ENCODE measurements at regions not wholly inside any gene's neighbourhood (a gene's known extent, or its start where the extent isn't known, plus 50 kb on each side); places are given as distances from the start of the nearest gene placed in this dataset.
A peak's percentile ranks its signal among the peaks of the same experiment; 100 is the strongest.
"Not testable (repeated sequence)": the region's sequence is repeated elsewhere in the genome, so short reads cannot be mapped to it uniquely, and the experiment has no call there.

- DNase-seq: not testable (repeated sequence)
Measured at GRCh38 chr2:176951218-176951617, 261.4 kb upstream of the HNRNPA3 start.

DNA sequence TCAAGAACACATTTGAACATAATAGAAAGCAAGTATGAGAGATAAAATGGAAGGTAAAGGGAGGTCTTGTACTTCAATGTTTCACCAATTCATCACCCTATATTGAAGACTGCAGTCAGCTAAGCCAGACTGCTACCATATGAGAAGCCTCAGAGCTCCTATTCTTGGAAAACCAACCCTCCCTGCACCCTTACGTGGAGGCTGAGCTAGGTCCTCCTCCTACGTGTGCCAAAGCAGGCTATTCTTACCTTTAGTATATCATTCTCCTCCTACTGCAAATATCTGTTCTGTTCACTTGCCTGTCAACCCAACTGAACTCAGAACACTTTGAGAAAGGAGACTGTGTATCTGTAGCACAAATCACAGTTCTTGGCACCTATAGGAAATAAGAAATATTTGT, 255.8 kb upstream of the HNRNPA3 start:
- no peak for DNase-seq

- peak; percentile 71 for DNase-seq
Measured at GRCh38 chr2:176959614-176960013, 253.0 kb upstream of the HNRNPA3 start.

- DNase-seq: no peak
Measured at GRCh38 chr2:176960061-176960460, 252.5 kb upstream of the HNRNPA3 start.

DNA sequence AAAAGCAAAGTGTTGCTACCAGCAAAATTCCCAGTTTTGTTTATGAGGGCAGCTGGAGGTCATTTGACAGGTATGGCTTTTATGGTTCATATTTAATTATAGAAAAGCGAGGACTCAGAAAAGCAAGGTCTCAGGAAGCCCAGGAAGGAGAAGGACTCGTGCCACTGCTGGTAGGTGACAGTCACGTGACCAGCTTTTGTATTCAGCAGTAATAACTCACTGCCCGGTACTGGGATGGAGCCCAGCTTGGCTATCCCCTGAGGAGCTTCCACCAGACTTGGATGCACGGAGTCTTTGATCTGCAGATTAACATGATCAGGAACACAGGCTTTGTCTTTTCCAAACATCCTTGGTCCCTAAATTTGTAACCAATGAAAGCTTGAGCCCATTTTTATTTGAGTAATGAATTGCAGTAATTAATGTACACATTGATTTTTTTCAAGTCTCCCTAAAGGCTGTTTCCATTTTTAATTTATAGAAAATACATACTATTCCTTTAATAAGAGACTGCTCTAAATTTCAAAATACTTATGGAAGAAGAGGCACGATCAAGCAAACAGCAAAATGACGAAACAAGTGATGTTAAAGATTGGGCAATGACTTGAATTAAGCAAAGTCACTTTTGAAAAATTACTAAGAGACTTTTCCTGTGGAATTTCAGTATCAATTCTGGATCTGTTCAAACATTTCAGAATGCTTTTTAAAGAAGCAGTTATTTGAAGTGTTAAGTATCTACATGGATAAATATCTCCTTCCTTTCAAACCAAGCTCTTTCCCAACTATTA, 251.7 kb upstream of the HNRNPA3 start:
- no peak for DNase-seq

- no peak for DNase-seq
Measured at GRCh38 chr2:176961775-176962619, 250.6 kb upstream of the HNRNPA3 start.

- no peak for DNase-seq
Measured at GRCh38 chr2:176963568-176964287, 248.9 kb upstream of the HNRNPA3 start.

DNA sequence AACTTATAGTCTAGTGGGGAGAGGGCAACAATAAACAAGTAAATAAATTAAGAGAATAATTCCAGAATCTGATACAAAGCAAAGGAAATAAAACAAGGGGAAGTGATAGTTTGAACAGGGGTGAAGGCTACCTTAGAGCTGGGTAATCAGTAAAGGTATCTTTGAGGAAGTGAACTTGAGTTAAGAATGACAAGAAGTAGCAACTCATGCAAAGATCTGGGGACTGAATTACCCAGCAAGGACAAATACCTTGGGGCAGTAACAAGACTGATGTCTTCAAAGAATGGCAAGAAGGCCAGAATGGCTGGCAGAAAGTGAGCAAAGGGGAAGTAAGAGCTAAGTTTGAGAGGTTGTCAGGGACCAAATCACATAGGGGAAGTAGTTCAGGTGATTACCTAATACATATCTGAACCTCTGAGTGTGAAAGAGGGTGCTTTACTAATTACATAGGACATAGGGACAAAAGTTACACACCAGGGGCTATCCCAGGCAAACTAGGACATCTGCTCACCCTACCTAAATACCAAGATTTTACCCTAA, 244.6 kb upstream of the HNRNPA3 start:
- DNase-seq: no peak

DNA sequence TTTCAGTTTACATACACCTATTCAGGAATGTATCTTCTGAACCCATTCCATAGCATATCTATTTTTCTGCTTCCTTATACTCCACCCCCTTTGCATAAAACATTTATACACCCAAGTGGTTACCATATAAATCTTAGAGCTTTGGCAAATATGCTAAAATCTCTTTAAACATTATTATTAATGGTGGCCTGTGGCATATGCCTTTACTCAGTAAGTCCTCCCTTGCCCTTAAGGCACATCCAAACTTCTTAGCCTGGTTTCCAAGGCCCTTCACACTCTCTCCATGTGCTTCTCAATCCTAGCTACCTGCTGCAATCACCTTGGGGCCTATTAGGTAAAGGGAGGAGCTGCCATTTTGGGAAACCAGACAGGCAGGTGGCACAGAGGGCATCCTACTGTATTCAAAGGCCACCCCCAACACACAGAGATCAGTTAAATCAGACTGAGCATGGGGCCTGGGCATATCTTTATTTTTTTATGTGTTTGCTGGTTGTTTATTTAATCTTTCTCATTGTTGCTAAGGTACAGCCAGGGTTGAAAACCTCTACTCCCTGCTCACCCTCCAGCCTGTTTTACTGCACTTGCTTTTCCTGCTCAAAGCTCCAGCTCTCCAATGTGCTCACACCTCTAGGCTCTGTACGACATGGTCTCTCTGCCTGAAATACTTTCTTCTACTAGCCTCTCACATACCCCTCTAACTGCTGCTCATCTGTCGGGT, 242.8 kb upstream of the HNRNPA3 start:
- no peak for DNase-seq

DNA sequence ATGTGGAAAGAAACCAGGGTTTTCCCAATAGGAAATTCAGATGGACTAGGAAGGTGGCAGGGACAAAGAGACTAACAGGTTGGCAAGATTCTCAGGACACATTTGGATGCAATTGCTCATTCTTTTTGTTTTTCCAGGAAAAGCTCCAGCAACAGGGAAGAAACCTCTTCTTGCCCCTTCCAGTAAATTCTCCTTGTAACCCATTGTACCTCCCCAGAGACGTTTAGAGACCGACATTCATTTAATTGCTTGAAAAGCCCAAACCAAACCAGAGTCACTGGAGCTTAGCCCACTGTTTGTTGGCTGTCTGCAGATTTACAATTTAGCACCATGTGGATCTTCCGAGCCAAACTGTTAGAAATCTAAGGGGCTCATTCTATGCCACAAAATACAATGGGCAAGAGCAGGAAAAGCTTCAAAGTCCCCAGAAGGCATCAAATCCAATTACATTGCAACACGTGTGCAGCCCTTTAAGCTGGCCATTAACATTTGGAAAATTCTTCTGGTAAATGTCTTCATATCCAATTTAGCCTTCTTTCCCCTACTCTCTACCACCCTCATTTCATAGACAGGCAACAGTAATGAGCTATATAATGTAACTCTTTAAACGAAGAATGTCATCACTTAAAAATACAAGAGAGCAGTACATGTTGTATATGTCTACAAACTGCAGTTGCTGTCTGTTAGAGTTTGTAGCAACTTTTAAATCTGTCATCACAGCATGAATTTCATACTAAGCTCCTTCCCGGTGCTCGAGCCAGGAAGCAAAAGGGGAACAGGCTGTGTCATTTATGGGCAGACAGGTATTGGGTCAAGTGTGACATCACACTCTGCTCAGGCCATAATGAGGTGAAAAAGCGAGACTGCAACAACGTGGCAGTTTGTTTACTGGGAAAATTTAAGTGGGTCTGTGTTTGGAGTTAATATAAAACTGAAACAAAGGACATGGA, 235.6 kb upstream of the HNRNPA3 start:
- no peak for DNase-seq

- DNase-seq: no peak
Measured at GRCh38 chr2:176978921-176979320, 233.7 kb upstream of the HNRNPA3 start.

DNA sequence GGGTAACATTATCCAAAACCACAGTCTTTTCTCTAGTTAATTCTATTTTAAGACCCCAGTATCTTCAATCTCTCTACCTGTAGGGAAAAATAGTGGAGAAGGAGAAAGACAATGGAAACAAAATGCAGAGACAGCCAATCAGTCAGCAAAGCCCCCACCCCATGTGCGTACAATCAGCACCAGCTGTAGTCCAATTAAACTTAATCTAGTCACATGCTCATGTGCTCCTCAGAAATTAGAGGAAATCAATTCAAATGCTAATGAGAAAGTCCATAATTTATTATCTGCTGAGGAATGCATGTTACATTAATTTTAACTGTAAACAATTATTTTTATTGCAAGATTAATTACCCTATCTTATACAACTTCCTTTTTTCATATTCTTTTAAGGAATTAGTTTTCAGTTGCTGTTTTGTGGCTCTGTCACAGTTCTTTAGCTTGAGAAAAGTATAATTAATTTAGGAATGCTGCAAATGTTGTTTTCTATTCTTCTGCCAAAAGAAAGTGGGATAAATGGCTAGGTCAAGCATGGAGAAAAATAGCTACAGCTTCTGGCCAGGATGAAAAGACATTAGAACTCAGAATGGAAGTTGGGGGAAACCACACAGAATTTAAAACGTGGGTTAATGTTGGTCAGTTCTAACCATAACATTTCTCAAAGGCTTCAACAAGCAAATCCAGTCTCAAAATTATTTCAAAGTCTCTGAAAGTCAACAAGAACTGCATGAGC, 232.4 kb upstream of the HNRNPA3 start:
- no peak for DNase-seq

DNA sequence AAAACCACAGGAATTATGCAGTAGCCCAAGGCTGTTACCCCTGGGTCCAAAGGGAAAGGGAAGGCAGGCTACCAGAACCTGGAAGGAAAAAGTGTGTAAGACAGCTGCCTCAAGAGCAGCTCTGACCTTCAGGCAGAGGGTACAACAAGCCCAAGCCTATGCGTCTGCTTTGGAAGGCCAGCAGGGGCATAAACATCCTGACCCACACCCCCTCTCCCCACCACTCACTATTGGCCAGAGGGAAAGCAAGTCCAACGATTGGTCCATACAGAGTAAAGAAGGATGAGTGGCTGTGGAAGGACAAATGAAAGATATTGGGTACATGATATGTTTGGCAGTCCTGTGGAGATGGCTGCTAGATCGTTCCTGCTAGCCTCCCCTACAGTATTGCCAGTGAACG, 227.6 kb upstream of the HNRNPA3 start:
- DNase-seq: no peak

- no peak for DNase-seq
Measured at GRCh38 chr2:176985871-176986270, 226.7 kb upstream of the HNRNPA3 start.

DNA sequence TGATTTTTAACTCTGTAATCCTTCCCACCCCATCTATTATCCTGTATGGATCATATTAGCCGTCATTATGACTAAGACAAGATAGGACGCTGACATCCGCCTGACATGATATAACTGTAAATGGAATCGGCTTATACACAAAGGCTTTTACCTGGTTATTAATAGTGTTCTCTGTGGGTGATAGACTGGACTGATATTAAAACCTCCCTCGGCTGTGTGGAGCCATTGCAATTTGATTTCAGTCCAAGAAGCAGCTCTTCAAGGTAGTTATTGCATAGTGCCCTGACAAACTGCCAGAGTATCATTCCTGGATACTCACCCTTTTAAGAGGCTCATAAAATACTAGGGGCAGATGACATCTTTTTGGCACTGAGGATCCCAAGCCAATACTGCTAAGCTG, 226.1 kb upstream of the HNRNPA3 start:
- no peak for DNase-seq

DNA sequence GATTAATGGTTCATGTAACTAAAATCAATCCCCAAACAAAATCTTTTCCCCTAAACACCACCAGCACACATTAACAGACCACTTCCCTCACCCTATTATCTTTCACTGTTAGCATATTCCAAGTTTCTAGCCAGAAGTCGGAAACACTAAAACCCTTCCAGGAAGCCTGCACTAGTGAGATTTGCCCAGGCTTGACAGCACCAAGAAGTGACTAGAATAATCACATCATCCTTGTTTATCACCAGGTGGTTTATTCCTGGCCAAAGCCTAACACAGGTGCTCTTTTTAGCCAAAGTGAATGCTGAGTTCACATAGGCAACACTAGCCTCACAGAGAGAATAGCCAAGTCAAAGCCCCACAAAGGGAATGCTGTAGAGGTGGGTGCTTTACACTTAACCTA, 221.2 kb upstream of the HNRNPA3 start:
- no peak for DNase-seq

GRCh38 chr2:176997074-176997791, 215.4 kb upstream of the HNRNPA3 start:
- DNase-seq: no peak

DNA sequence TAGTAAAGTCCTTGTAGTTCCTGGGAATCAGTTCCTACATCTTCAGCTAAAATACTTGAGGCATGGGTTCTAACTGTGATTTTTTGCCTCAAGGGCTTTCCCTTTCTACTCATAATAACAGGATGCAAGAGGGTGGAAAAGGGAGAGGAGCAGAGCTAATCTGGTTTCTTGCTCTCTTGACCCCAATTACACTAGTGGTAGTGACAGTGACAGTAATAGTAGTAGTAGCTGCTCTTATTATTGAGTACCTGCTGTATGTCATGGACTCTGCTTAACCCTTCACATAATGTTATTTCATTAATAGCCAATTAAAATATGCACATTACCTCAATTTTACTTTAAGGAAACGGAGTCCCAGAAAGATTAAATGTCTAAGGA, 214.8 kb upstream of the HNRNPA3 start:
- DNase-seq: no peak

DNA sequence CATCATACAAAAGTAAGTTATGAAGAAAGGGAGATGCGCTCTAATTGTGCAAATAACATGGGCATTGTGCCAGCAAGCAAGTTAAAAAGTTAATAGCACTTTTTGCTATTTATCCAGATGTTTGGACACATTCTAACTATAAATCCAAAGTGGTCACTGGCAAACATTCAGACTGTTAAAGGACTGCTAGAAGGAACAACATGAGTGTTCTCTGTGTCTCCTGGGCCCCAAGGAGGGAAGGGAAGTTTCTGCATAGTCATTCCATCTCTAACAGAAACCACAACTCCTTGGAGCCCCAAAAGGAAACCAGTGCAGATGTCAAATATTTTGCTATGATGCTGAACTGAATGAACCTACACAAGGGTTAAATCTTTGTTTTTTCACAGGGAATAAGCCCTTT, 213.3 kb upstream of the HNRNPA3 start:
- no peak for DNase-seq
